Kidney epithelial cell (primary cell): ENCODE measurements at regions not wholly inside any gene's neighbourhood (a gene's known extent, or its start where the extent isn't known, plus 50 kb on each side); places are given as distances from the start of the nearest gene placed in this dataset.

ENCODE experiments used
- DNase-seq: peaks from one replicate; pipeline ENCODE4 v3.0.0-alpha.2; 2010; ENCODE audit warnings: low read depth
- H3K27me3 ChIP-seq: 2 replicates; pipeline ENCODE4 v1.6.0; 2011; ENCODE audit warnings: low read length; ENCODE audit not compliant: control insufficient read depth, insufficient read depth
- H3K36me3 ChIP-seq: 2 replicates; pipeline ENCODE4 v1.5.1; 2011; ENCODE audit warnings: low read length; ENCODE audit not compliant: control insufficient read depth, insufficient read depth
- H3K4me3 ChIP-seq: 2 replicates; pipeline ENCODE4 v1.5.1; 2011; ENCODE audit warnings: low read depth, mild to moderate bottlenecking, control low read depth, low read length
- TF ChIP-seq, protein P1 (sequence below): IDR thresholded peaks from 2 replicates; pipeline ENCODE4 v1.5.1; 2011; ENCODE audit warnings: mild to moderate bottlenecking, moderate library complexity, low read length, control low read depth, inconsistent platforms; ENCODE audit not compliant: insufficient read depth, poor library complexity, severe bottlenecking

DNA sequence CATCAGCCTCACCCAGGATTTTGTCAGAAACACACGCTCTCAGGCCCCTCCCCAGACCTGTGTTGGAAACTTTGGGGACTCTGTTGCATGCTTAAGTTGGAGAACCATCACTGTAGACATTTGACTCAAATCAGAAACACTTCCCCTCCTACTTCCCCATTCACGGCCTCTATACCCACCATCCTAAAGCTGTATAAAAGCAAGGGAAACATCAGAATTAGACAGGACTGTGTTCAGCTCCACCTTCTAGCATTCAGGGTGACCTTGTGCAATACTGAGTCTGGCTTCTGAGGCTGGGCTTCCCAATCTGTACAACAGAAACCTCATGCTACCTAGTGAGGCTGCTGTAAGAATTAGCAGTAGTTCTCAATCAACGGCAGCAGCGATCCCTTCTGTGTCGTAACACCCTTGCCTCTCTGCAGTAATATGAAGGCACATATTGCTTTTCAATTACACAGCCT, 252.3 kb downstream of the LY86 start:
- H3K4me3 ChIP-seq = no peak overlapping the region
- no peak for DNase-seq

DNA sequence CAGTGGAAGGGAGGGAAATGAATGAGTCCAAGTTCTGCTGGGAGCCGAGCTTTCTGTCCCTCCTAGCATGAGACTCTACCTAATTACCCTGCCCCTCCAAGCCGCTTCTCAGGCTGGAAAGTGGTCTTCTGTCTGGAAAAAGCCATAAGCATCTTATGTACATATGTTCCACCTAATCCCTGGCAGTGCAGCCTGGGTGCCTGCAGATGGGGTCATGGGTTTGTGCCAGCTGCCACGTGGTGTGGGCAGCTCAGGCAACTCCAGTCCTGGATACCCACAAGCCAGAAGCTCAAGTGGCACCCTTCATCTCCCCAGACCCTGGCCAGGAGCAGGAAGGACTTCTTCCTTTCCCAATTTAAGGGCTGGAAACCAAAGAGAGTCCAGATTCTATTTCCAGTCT, 253.1 kb downstream of the LY86 start:
- Histone ChIP-seq H3K36me3 (no peaks in the 10 kb centered on the region), H3K27me3 (no peaks in the 10 kb centered on the region), H3K4me3 (no peak overlapping the region)
- TF ChIP-seq, protein P1, sequence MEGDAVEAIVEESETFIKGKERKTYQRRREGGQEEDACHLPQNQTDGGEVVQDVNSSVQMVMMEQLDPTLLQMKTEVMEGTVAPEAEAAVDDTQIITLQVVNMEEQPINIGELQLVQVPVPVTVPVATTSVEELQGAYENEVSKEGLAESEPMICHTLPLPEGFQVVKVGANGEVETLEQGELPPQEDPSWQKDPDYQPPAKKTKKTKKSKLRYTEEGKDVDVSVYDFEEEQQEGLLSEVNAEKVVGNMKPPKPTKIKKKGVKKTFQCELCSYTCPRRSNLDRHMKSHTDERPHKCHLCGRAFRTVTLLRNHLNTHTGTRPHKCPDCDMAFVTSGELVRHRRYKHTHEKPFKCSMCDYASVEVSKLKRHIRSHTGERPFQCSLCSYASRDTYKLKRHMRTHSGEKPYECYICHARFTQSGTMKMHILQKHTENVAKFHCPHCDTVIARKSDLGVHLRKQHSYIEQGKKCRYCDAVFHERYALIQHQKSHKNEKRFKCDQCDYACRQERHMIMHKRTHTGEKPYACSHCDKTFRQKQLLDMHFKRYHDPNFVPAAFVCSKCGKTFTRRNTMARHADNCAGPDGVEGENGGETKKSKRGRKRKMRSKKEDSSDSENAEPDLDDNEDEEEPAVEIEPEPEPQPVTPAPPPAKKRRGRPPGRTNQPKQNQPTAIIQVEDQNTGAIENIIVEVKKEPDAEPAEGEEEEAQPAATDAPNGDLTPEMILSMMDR = no peak
- DNase-seq = no peak

More for the DNA sequence above, 252.3 kb downstream of the LY86 start:
- no peaks in the 10 kb centered on the region for H3K36me3 ChIP-seq
- TF ChIP-seq, protein P1 = no peak
- no peaks in the 10 kb centered on the region for H3K27me3 ChIP-seq

DNA sequence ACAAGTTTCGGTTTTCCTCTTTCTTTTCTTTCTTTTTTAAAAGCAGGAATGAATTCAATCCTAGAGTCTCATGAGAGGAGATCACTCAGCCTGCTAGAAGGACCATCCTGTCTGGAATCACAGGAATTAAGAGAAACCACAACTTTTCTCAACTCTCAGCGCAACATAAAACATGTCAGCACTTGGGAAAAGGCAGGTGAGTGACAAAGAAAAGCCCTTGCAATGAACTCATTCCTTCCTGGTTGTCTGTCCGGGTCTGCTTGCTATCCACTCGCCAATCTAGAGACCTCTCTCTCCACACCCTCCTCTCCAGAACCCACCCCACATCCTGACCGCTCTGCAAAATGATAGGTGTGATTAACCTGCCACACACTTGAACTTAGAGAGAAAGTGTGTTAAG, 253.8 kb downstream of the LY86 start:
- no peaks in the 10 kb centered on the region for H3K27me3 ChIP-seq
- TF ChIP-seq, protein P1 = no peak
- no peak for DNase-seq
- H3K36me3 ChIP-seq = no peaks in the 10 kb centered on the region
- no peak overlapping the region for H3K4me3 ChIP-seq

DNA sequence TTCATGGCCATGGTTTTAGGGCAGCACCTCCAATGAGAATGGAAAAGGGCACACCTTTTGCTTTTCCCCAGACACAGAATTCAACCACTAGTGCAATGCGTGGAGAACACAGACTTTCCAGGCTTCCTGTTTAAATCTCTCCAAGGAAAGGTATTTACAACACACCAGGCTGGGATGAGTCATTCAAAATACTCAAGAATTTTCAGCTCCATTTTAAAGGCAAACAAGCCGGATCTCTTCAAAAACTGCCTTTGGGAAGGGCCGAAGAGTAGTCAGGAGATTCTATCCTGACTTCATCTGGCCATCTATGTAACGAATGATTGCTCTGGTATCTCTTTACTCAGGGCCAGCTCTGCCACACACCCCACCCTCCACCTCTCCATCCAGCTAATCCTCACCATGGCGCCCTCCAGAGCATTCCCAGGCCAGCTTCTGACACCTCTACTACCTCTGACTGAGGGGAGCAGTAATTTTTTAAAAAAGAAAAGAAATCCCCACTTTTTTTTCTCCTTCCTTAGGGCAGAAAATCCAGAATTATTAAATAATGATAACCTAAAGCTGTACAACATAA, 254.6 kb downstream of the LY86 start:
- TF ChIP-seq, protein P1 = no peak
- no peak overlapping the region for H3K4me3 ChIP-seq
- DNase-seq = no peak
- H3K36me3 ChIP-seq = no peaks in the 10 kb centered on the region
- H3K27me3 ChIP-seq = no peaks in the 10 kb centered on the region

DNA sequence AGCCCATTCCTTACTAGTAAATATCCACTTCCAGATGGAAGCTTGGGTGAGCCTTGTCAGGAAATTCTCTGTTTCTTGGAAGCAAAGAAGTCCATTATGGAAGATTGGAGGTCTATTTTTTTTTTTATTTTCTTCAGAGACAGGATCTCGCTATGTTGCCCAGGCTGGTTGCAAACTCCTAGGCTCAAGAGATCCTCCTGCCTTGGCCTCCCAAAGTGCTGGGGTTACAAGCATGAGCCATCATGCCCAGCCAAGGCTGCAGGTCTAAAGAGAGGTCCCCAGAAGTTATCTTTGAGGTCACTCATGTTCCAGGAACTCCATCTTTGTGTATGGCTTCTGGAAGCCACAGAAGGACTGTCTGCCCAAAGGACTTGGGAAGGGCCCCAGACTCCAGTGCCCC, 255.3 kb downstream of the LY86 start:
- no peak overlapping the region for H3K4me3 ChIP-seq
- TF ChIP-seq, protein P1 = no peak
- no peaks in the 10 kb centered on the region for H3K27me3 ChIP-seq
- H3K36me3 ChIP-seq = no peaks in the 10 kb centered on the region
- DNase-seq = no peak

DNA sequence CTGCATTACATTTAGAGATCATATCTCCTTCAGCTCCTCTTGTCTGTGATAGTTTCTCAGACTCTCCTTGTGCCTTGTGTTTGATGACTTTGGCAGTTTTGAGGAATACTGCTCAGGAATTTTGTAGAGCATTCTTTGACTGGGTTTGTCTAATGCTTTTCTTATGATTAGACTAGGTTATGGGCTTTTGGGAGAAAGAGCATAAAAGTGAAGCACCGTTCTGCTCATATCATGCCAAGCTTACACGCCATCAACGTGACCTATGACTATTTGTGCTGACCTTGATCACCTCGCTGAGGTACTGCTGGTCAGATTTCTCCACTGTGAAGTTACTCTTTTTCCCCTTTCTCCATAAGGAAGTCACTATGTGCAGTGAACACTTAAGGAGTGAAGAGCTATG, 256.0 kb downstream of the LY86 start:
- no peaks in the 10 kb centered on the region for H3K36me3 ChIP-seq
- H3K27me3 ChIP-seq = no peaks in the 10 kb centered on the region
- DNase-seq = no peak
- TF ChIP-seq, protein P1 = no peak
- no peak overlapping the region for H3K4me3 ChIP-seq
